ENCODE measurements at regions not wholly inside any gene's neighbourhood (a gene's known extent, or its start where the extent isn't known, plus 50 kb on each side); places are given as distances from the start of the nearest gene placed in this dataset.

DNA sequence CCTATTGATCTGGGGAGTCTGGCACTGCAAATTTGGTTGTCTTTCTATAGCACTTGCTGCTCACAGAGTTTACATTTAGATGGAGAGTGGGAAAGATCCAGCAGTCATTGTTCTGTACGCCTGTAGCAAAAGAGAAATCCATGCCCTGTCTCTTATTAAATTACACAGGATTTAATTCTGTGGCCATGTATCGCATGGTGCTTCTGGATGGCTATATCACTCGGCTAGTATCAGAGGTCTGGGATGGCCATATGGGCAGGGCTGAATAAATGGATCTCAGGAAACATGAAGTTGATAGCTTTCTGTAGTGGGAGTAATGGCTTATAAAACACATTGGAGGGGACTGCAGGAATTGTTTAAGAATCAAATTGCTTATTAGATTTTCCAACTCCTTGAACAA lies 325.8 kb upstream of the DPH6 start:
- H2BK20ac ChIP-seq (ENCODE audit: low read depth, low read length): no peak overlapping the region
- H3K79me1 ChIP-seq (ENCODE audit: low read depth in 1 of 2, low read length in 2 of 2): no peaks in the 10 kb centered on the region
- no peak overlapping the region for H3K56ac ChIP-seq (ENCODE audit: extremely low read depth, insufficient read depth, low read length)
- H3K4ac ChIP-seq (ENCODE audit: low read depth, low read length): no peak overlapping the region
- in situ Hi-C loops (cut with MboI; ENCODE audit: low sequenced_read_pairs) (no loop called here), intact Hi-C loops (cut with micrococcal nuclease) (no loop called here), dilution Hi-C loops (cut with HindIII; ENCODE audit: low sequenced_read_pairs, unreplicated experiment) (no loop called here)
- ChIA-PET CTCF (no interaction called here), POLR2A (ENCODE audit: unreplicated experiment) (no interaction called here)
- no peak overlapping the region for H4K5ac ChIP-seq (ENCODE audit: low read depth, low read length)
- H4K20me1 ChIP-seq (ENCODE audit: insufficient read depth, low read length): no peaks in the 10 kb centered on the region
- no peak overlapping the region for H4K8ac ChIP-seq (ENCODE audit: low read depth in 2 of 2, low read length in 2 of 2)
- H3K9me3 ChIP-seq (ENCODE audit: control insufficient read depth, insufficient read depth, low read length): no peaks in the 10 kb centered on the region
- H3K23ac ChIP-seq (ENCODE audit: low read depth, low read length): no peak overlapping the region
- H3K4me2 ChIP-seq (ENCODE audit: low read depth, low read length): no peak overlapping the region
- BruUV-seq (replicated peaks): no TSS peak
- TF ChIP-seq CEBPB (IDR thresholded peaks at IDR 0.05; ENCODE audit: low read depth, low read length): no peak
- no peak for TF ChIP-seq RFX5 (IDR thresholded peaks at IDR 0.05; ENCODE audit: low read depth, low read length)
- TF ChIP-seq MAFK (IDR thresholded peaks at IDR 0.05; ENCODE audit: low read depth, low read length): no peak
- no peak for TF ChIP-seq NFE2L2 (IDR thresholded peaks at IDR 0.05; ENCODE audit: low read depth, low read length)
- no peak for TF ChIP-seq MXI1 (IDR thresholded peaks at IDR 0.05; ENCODE audit: borderline replicate concordance, low read depth, low read length)
- TF ChIP-seq MAZ (IDR thresholded peaks at IDR 0.05; ENCODE audit: borderline replicate concordance, low read depth, low read length): no peak
- TF ChIP-seq RAD21 (IDR thresholded peaks at IDR 0.05; ENCODE audit: low read length): no peak
- no peak for TF ChIP-seq BHLHE40 (IDR thresholded peaks at IDR 0.05; ENCODE audit: low read depth, low read length)
- TF ChIP-seq SMC3 (IDR thresholded peaks at IDR 0.05; ENCODE audit: low read depth, low read length): no peak
- TF ChIP-seq POLR2A (IDR thresholded peaks at IDR 0.05; ENCODE audit: low read depth, low read length): no peak
- TF ChIP-seq, protein P1, sequence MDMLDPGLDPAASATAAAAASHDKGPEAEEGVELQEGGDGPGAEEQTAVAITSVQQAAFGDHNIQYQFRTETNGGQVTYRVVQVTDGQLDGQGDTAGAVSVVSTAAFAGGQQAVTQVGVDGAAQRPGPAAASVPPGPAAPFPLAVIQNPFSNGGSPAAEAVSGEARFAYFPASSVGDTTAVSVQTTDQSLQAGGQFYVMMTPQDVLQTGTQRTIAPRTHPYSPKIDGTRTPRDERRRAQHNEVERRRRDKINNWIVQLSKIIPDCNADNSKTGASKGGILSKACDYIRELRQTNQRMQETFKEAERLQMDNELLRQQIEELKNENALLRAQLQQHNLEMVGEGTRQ (IDR thresholded peaks at IDR 0.05; ENCODE audit: low read depth, low read length): no peak
- TF ChIP-seq ELK1 (IDR thresholded peaks at IDR 0.05; ENCODE audit: borderline replicate concordance, low read depth, low read length): no peak
- TF ChIP-seq FOS (IDR thresholded peaks at IDR 0.05; ENCODE audit: low read depth, low read length): no peak
- no peak for TF ChIP-seq RCOR1 (IDR thresholded peaks at IDR 0.05; ENCODE audit: insufficient replicate concordance, low read length)
- TF ChIP-seq CHD1 (IDR thresholded peaks at IDR 0.05; ENCODE audit: low read depth, low read length): no peak
- TF ChIP-seq CTCF (conservative IDR thresholded peaks at IDR 0.05; ENCODE audit: low read depth, low read length): no peak
- H2AK5ac ChIP-seq (ENCODE audit: low read depth, low read length): no peak overlapping the region
- H3K4me3 ChIP-seq (ENCODE audit: insufficient read depth, low read depth, low read length): no peak overlapping the region
- no peaks in the 10 kb centered on the region for H3K36me3 ChIP-seq (ENCODE audit: control insufficient read depth, insufficient read depth, low read length)
- H2AK9ac ChIP-seq (replicated peaks; ENCODE audit: low read depth, low read length, poor library complexity): no peak overlapping the region
- H3K27ac ChIP-seq (ENCODE audit: insufficient read depth, low read length): no peak overlapping the region
- no peak for ATAC-seq (ENCODE audit: low read depth)
- WGBS, 2 experiments (ENCODE audit: extremely low coverage in 2 of 2, insufficient read length in 1 of 2): no CpG with 5 or more reads among the region's 3 CpGs
- no peaks in the 10 kb centered on the region for H3K9me1 ChIP-seq (ENCODE audit: insufficient read depth, low read length)
- H3K9ac ChIP-seq (ENCODE audit: low read depth, low read length): no peak overlapping the region
- no peak overlapping the region for H4K91ac ChIP-seq (ENCODE audit: insufficient read depth, low read depth, low read length)
- H3K18ac ChIP-seq (ENCODE audit: low read depth, low read length): no peak overlapping the region
- H2BK5ac ChIP-seq (ENCODE audit: low read depth, low read length, poor library complexity, severe bottlenecking): no peak overlapping the region
- no peak overlapping the region for H2AFZ ChIP-seq (replicated peaks; ENCODE audit: low read length, poor library complexity)
- H3K27me3 ChIP-seq (ENCODE audit: control insufficient read depth, insufficient read depth, low read length): no peaks in the 10 kb centered on the region
- H2BK15ac ChIP-seq (ENCODE audit: low read depth, low read length): no peak overlapping the region
- H2BK120ac ChIP-seq (ENCODE audit: low read depth, low read length): no peak overlapping the region
- DNase-seq: no peak
- H3K4me1 ChIP-seq (ENCODE audit: control insufficient read depth, insufficient read depth, low read length): peaks cover 4% of the 10 kb centered on the region
- H3K14ac ChIP-seq (replicated peaks; ENCODE audit: low read depth, low read length): no peak overlapping the region

Measured in IMR-90 (cell line).